ENCODE measurements at regions not wholly inside any gene's neighbourhood (a gene's known extent, or its start where the extent isn't known, plus 50 kb on each side); places are given as distances from the start of the nearest gene placed in this dataset.

- ChIA-PET CTCF (no interaction called here), POLR2A (no interaction called here), RAD21 (ENCODE audit: low non-redundant PET in 1 of 2, low total read pairs in 2 of 2, uncharacterized antibody in 2 of 2, unreplicated experiment in 2 of 2) (no interaction called here)
- Histone ChIP-seq H3K4me1 (ENCODE audit: control insufficient read depth in 1 of 2, insufficient read depth in 2 of 2, low read length in 2 of 2) (no peaks in the 10 kb centered on the region), H3K79me2 (ENCODE audit: insufficient read depth, low read length) (no peaks in the 10 kb centered on the region), H3K36me3 (ENCODE audit: control insufficient read depth in 1 of 2, insufficient read depth in 2 of 2, low read length in 2 of 2) (no peaks in the 10 kb centered on the region), H3K27me3 (ENCODE audit: insufficient read depth, low read length) (no peaks in the 10 kb centered on the region), H2AFZ (ENCODE audit: low read depth, low read length, poor library complexity, severe bottlenecking) (no peak overlapping the region), H4K20me1 (ENCODE audit: insufficient read depth) (no peaks in the 10 kb centered on the region), H3K4me2 (ENCODE audit: low read length) (no peak overlapping the region), H3K9me2 (ENCODE audit: insufficient read depth) (no peaks in the 10 kb centered on the region), H3K9me3 (ENCODE audit: control insufficient read depth in 1 of 2, insufficient read depth in 1 of 2, low read depth in 1 of 2, low read length in 2 of 2) (no peaks in the 10 kb centered on the region), H3K9ac (ENCODE audit: low read length) (no peak overlapping the region), H3K4me3 (replicated peaks in 1 of 2; ENCODE audit: low read depth in 1 of 2, low read length in 2 of 2) (no peak overlapping the region), H3K27ac (ENCODE audit: low read depth, low read length) (no peak overlapping the region)
- BruUV-seq (replicated peaks) = no TSS peak
- DNase-seq (ENCODE audit: low read depth, low spot score) (no peak), ATAC-seq (no peak)
- intact Hi-C loops (cut with micrococcal nuclease) = no loop called here
- no peak for TF ChIP-seq RAD21 (IDR thresholded peaks at IDR 0.05; ENCODE audit: low read depth)
- TF ChIP-seq, protein P1, sequence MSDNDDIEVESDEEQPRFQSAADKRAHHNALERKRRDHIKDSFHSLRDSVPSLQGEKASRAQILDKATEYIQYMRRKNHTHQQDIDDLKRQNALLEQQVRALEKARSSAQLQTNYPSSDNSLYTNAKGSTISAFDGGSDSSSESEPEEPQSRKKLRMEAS (IDR thresholded peaks at IDR 0.05) = no peak
- TF ChIP-seq, protein P2, sequence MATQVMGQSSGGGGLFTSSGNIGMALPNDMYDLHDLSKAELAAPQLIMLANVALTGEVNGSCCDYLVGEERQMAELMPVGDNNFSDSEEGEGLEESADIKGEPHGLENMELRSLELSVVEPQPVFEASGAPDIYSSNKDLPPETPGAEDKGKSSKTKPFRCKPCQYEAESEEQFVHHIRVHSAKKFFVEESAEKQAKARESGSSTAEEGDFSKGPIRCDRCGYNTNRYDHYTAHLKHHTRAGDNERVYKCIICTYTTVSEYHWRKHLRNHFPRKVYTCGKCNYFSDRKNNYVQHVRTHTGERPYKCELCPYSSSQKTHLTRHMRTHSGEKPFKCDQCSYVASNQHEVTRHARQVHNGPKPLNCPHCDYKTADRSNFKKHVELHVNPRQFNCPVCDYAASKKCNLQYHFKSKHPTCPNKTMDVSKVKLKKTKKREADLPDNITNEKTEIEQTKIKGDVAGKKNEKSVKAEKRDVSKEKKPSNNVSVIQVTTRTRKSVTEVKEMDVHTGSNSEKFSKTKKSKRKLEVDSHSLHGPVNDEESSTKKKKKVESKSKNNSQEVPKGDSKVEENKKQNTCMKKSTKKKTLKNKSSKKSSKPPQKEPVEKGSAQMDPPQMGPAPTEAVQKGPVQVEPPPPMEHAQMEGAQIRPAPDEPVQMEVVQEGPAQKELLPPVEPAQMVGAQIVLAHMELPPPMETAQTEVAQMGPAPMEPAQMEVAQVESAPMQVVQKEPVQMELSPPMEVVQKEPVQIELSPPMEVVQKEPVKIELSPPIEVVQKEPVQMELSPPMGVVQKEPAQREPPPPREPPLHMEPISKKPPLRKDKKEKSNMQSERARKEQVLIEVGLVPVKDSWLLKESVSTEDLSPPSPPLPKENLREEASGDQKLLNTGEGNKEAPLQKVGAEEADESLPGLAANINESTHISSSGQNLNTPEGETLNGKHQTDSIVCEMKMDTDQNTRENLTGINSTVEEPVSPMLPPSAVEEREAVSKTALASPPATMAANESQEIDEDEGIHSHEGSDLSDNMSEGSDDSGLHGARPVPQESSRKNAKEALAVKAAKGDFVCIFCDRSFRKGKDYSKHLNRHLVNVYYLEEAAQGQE (IDR thresholded peaks at IDR 0.05; ENCODE audit: low read depth) = no peak
- TF ChIP-seq, protein P3, sequence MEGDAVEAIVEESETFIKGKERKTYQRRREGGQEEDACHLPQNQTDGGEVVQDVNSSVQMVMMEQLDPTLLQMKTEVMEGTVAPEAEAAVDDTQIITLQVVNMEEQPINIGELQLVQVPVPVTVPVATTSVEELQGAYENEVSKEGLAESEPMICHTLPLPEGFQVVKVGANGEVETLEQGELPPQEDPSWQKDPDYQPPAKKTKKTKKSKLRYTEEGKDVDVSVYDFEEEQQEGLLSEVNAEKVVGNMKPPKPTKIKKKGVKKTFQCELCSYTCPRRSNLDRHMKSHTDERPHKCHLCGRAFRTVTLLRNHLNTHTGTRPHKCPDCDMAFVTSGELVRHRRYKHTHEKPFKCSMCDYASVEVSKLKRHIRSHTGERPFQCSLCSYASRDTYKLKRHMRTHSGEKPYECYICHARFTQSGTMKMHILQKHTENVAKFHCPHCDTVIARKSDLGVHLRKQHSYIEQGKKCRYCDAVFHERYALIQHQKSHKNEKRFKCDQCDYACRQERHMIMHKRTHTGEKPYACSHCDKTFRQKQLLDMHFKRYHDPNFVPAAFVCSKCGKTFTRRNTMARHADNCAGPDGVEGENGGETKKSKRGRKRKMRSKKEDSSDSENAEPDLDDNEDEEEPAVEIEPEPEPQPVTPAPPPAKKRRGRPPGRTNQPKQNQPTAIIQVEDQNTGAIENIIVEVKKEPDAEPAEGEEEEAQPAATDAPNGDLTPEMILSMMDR (IDR thresholded peaks at IDR 0.05 in 2 of 3, conservative IDR thresholded peaks at IDR 0.05 in 1 of 3; ENCODE audit: borderline replicate concordance in 1 of 3, insufficient read depth in 1 of 3, low read depth in 2 of 3, low read length in 2 of 3) = no peak
- TF ChIP-seq, protein P4, sequence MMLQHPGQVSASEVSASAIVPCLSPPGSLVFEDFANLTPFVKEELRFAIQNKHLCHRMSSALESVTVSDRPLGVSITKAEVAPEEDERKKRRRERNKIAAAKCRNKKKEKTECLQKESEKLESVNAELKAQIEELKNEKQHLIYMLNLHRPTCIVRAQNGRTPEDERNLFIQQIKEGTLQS (IDR thresholded peaks at IDR 0.05) = no peak
- no peak for TF ChIP-seq CBX3 (IDR thresholded peaks at IDR 0.05; ENCODE audit: low read depth)
- no peak for TF ChIP-seq YY1 (IDR thresholded peaks at IDR 0.05; ENCODE audit: extremely low read depth, insufficient replicate concordance, low read depth, low read length)
- no peak for TF ChIP-seq FOSL1 (IDR thresholded peaks at IDR 0.05; ENCODE audit: low read depth)
- TF ChIP-seq ELF1 (IDR thresholded peaks at IDR 0.05; ENCODE audit: borderline replicate concordance, low read depth) = no peak
- no peak for TF ChIP-seq SP1 (IDR thresholded peaks at IDR 0.05; ENCODE audit: low read depth)
- TF ChIP-seq SIN3A (IDR thresholded peaks at IDR 0.05; ENCODE audit: low read depth) = no peak
- TF ChIP-seq EZH2 (IDR thresholded peaks at IDR 0.05) = no peak
- no peak for TF ChIP-seq EGR1 (IDR thresholded peaks at IDR 0.05; ENCODE audit: low read depth)
- TF ChIP-seq EZH2phosphoT487 (IDR thresholded peaks at IDR 0.05; ENCODE audit: borderline replicate concordance) = no peak
- TF ChIP-seq ZNF274 (IDR thresholded peaks at IDR 0.05; ENCODE audit: low read depth, low read length) = no peak
- TF ChIP-seq ZBTB33 (IDR thresholded peaks at IDR 0.05; ENCODE audit: extremely low read depth, insufficient replicate concordance, low read length) = no peak
- no peak for TF ChIP-seq POLR2AphosphoS5 (IDR thresholded peaks at IDR 0.05; ENCODE audit: low read depth, low read length)
- no peak for TF ChIP-seq SRF (IDR thresholded peaks at IDR 0.05; ENCODE audit: low read depth)
- TF ChIP-seq ZFX (IDR thresholded peaks at IDR 0.05) = no peak
- TF ChIP-seq TCF7L2 (IDR thresholded peaks at IDR 0.05; ENCODE audit: borderline replicate concordance, extremely low read depth, insufficient read depth, insufficient read length) = no peak
These were observed 56.3 kb upstream of the SNX2 start for GRCh38 chr5:122718611-122719010.
